CD4-positive, alpha-beta T cell (primary cell): ENCODE measurements at regions not wholly inside any gene's neighbourhood (a gene's known extent, or its start where the extent isn't known, plus 50 kb on each side); places are given as distances from the start of the nearest gene placed in this dataset.

Experiments
- ATAC-seq: fragments of 200-7000 bp; cut with Tn5 transposase; one replicate; pipeline ENCODE4 v1.10.0; 2022; ENCODE audit warnings: mild to moderate bottlenecking; ENCODE audit not compliant: poor library complexity
- CTCF ChIA-PET: fragments of 350-600 bp; sonication (Branson Sonifier 250); formaldehyde crosslinking; loops from one replicate; lab custom pipeline; 2021; ENCODE audit warnings: antibody characterized with exemption, inconsistent platforms; lab: Charles Lee
- POLR2A ChIA-PET: fragments of 350-600 bp; sonication (Branson Sonifier 250); formaldehyde crosslinking; loops from one replicate; lab custom pipeline; 2021; ENCODE audit warnings: antibody characterized with exemption, inconsistent platforms; lab: Charles Lee
- DNase-seq, 14 experiments: peaks; one replicate each; pipeline ENCODE4 v3.0.0-alpha.2; 2013 to 2020; ENCODE audit warnings: mixed read lengths in 2 of 14
- H3K27ac ChIP-seq, 2 donors: one replicate each; pipeline versions ENCODE4 v1.5.1 to v1.7.0; 2013; ENCODE audit warnings: low read length in 2 of 2, low read depth in 1 of 2, mild to moderate bottlenecking in 1 of 2
- H3K27me3 ChIP-seq, 2 experiments: 1 replicate in 1 of 2; 2 replicates in 1 of 2; pipeline versions ENCODE4 v1.6.1 to v1.7.0; 2013; ENCODE audit warnings: low read length in 2 of 2, control low read depth in 1 of 2, mild to moderate bottlenecking in 1 of 2, moderate library complexity in 1 of 2; ENCODE audit not compliant: insufficient read depth in 2 of 2, control insufficient read depth in 1 of 2
- H3K36me3 ChIP-seq: one replicate; pipeline ENCODE4 v1.6.1; 2013; ENCODE audit warnings: low read length, control low read depth; ENCODE audit not compliant: insufficient read depth
- H3K4me1 ChIP-seq: one replicate; pipeline ENCODE4 v1.6.1; 2013; ENCODE audit warnings: low read length, control low read depth; ENCODE audit not compliant: insufficient read depth
- H3K4me3 ChIP-seq: one replicate; pipeline ENCODE4 v1.5.1; 2013; ENCODE audit warnings: mild to moderate bottlenecking, low read length, moderate library complexity
- H3K9me3 ChIP-seq, 2 experiments: 1 replicate in 1 of 2; 2 replicates in 1 of 2; pipeline versions ENCODE4 v1.6.1 to v1.7.0; 2013; ENCODE audit warnings: low read length in 2 of 2, mild to moderate bottlenecking in 2 of 2, control low read depth in 1 of 2, moderate library complexity in 1 of 2; ENCODE audit not compliant: control insufficient read depth in 1 of 2, insufficient read depth in 1 of 2
- H3K27ac Mint-ChIP-seq: one replicate; pipeline ENCODE4 v1.8.0; 2020; ENCODE audit warnings: mixed read lengths
- H3K27me3 Mint-ChIP-seq: one replicate; pipeline ENCODE4 v1.8.0; 2021; ENCODE audit warnings: mixed read lengths
- H3K36me3 Mint-ChIP-seq: one replicate; pipeline ENCODE4 v1.8.0; 2021; ENCODE audit warnings: low read depth, mixed read lengths
- H3K4me1 Mint-ChIP-seq: one replicate; pipeline ENCODE4 v1.8.0; 2021; ENCODE audit warnings: low read depth, mixed read lengths
- H3K4me3 Mint-ChIP-seq: one replicate; pipeline ENCODE4 v1.8.0; 2020; ENCODE audit warnings: mild to moderate bottlenecking, mixed read lengths
- H3K9me3 Mint-ChIP-seq: one replicate; pipeline ENCODE4 v1.8.0; 2020; ENCODE audit warnings: mixed read lengths
- CTCF ChIP-seq: fragments of 200-600 bp; IDR thresholded peaks from one replicate; pipeline ENCODE4 v1.8.0; 2022; ENCODE audit warnings: antibody characterized with exemption, mild to moderate bottlenecking
- intact Hi-C, 2 experiments: fragments of 100-400 bp; cut with DNase I in 1 of 2; cut with micrococcal nuclease in 1 of 2; formaldehyde crosslinking; loops; one replicate each; pipeline versions ENCODE4 v1.15.1 to v1.9.0; 2023 to 2025; cut with DNase I, micrococcal nuclease

GRCh38 chr12:92304371-92305055 lies 158.9 kb upstream of the BTG1 start:
- Mint-ChIP-seq H3K27ac (no peak overlapping the region), H3K9me3 (peaks cover 2% of the 10 kb centered on the region), H3K36me3 (no peaks in the 10 kb centered on the region), H3K4me3 (no peak overlapping the region), H3K27me3 (no peaks in the 10 kb centered on the region), H3K4me1 (peaks cover 18% of the 10 kb centered on the region)
- ChIA-PET POLR2A (interaction anchor here (1.4 kb wide), 1 partner anchor 159 kb away, joined by 4 read pairs; the partner anchor contains the start of gene BTG1), CTCF (no interaction called here)
- peaks cover 5% of the 10 kb centered on the region for H3K4me1 ChIP-seq
- intact Hi-C loops: no loop called here
- no peak overlapping the region for H3K4me3 ChIP-seq
- no peaks in the 10 kb centered on the region for H3K27me3 ChIP-seq
- no peak for ATAC-seq
- no peak overlapping the region for H3K27ac ChIP-seq
- H3K36me3 ChIP-seq: no peaks in the 10 kb centered on the region
- no peak for DNase-seq
- no peaks in the 10 kb centered on the region for H3K9me3 ChIP-seq
- no peak for TF ChIP-seq CTCF

GRCh38 chr12:92302041-92302829 lies 156.6 kb upstream of the BTG1 start:
- no peak overlapping the region for H3K27ac Mint-ChIP-seq

GRCh38 chr12:92301356-92301755 lies 155.7 kb upstream of the BTG1 start:
- POLR2A ChIA-PET: no interaction called here
- no peaks in the 10 kb centered on the region for H3K27me3 Mint-ChIP-seq
- no peak for ATAC-seq

More at GRCh38 chr12:92302041-92302829, 156.6 kb upstream of the BTG1 start:
- no peak overlapping the region for H3K4me3 ChIP-seq
- DNase-seq (no peak), ATAC-seq (no peak)
- intact Hi-C loops: no loop called here
- no peaks in the 10 kb centered on the region for H3K9me3 ChIP-seq
- ChIA-PET POLR2A (interaction anchor here (1.1 kb wide), 1 partner anchor 11 kb away, joined by 3 read pairs; no protein-coding TSS in a partner anchor), CTCF (no interaction called here)
- H3K27me3 ChIP-seq: no peaks in the 10 kb centered on the region
- Mint-ChIP-seq H3K4me3 (no peak overlapping the region), H3K27me3 (no peaks in the 10 kb centered on the region), H3K36me3 (peaks cover 5% of the 10 kb centered on the region), H3K9me3 (peaks cover 2% of the 10 kb centered on the region), H3K4me1 (peaks cover 12% of the 10 kb centered on the region)
- H3K4me1 ChIP-seq: peaks cover 26% of the 10 kb centered on the region
- no peaks in the 10 kb centered on the region for H3K36me3 ChIP-seq
- no peak for TF ChIP-seq CTCF
- no peak overlapping the region for H3K27ac ChIP-seq

More at GRCh38 chr12:92301356-92301755, 155.7 kb upstream of the BTG1 start:
- TF ChIP-seq CTCF: no peak
- intact Hi-C loops: no loop called here
- CTCF ChIA-PET: no interaction called here
- Mint-ChIP-seq H3K36me3 (peaks cover 5% of the 10 kb centered on the region), H3K4me1 (peaks cover 8% of the 10 kb centered on the region), H3K27ac (no peak overlapping the region), H3K9me3 (peaks cover under 1% of the 10 kb centered on the region), H3K4me3 (no peak overlapping the region)
- Histone ChIP-seq H3K36me3 (no peaks in the 10 kb centered on the region), H3K27ac (no peak overlapping the region), H3K9me3 (no peaks in the 10 kb centered on the region), H3K27me3 (no peaks in the 10 kb centered on the region), H3K4me1 (peaks cover 32% of the 10 kb centered on the region), H3K4me3 (no peak overlapping the region)
- DNase-seq: peak in 1 of 14 experiments; percentile 0
